ENCODE measurements at regions not wholly inside any gene's neighbourhood (a gene's known extent, or its start where the extent isn't known, plus 50 kb on each side); places are given as distances from the start of the nearest gene placed in this dataset.

DNA sequence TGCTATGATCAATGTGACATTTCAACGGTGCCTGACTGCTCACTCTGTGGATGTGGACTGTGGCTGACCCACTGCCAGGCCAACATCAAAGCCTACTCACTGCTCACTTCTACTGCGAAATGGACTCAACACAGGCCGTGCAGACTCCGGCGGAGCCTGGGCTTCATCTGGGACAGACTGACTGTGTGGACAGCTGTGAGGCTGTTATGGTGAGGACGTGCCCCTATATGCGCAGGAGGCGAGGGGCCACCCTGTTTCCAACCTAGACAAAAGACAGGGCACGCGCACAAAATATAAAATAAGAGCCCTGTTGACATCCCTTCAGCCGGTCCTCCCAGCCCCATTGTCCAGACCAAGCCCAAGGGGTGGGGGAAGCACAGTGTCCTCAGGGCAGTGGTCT is 514.4 kb upstream of the RAB6C start (continued):
- TF ChIP-seq, protein P1, sequence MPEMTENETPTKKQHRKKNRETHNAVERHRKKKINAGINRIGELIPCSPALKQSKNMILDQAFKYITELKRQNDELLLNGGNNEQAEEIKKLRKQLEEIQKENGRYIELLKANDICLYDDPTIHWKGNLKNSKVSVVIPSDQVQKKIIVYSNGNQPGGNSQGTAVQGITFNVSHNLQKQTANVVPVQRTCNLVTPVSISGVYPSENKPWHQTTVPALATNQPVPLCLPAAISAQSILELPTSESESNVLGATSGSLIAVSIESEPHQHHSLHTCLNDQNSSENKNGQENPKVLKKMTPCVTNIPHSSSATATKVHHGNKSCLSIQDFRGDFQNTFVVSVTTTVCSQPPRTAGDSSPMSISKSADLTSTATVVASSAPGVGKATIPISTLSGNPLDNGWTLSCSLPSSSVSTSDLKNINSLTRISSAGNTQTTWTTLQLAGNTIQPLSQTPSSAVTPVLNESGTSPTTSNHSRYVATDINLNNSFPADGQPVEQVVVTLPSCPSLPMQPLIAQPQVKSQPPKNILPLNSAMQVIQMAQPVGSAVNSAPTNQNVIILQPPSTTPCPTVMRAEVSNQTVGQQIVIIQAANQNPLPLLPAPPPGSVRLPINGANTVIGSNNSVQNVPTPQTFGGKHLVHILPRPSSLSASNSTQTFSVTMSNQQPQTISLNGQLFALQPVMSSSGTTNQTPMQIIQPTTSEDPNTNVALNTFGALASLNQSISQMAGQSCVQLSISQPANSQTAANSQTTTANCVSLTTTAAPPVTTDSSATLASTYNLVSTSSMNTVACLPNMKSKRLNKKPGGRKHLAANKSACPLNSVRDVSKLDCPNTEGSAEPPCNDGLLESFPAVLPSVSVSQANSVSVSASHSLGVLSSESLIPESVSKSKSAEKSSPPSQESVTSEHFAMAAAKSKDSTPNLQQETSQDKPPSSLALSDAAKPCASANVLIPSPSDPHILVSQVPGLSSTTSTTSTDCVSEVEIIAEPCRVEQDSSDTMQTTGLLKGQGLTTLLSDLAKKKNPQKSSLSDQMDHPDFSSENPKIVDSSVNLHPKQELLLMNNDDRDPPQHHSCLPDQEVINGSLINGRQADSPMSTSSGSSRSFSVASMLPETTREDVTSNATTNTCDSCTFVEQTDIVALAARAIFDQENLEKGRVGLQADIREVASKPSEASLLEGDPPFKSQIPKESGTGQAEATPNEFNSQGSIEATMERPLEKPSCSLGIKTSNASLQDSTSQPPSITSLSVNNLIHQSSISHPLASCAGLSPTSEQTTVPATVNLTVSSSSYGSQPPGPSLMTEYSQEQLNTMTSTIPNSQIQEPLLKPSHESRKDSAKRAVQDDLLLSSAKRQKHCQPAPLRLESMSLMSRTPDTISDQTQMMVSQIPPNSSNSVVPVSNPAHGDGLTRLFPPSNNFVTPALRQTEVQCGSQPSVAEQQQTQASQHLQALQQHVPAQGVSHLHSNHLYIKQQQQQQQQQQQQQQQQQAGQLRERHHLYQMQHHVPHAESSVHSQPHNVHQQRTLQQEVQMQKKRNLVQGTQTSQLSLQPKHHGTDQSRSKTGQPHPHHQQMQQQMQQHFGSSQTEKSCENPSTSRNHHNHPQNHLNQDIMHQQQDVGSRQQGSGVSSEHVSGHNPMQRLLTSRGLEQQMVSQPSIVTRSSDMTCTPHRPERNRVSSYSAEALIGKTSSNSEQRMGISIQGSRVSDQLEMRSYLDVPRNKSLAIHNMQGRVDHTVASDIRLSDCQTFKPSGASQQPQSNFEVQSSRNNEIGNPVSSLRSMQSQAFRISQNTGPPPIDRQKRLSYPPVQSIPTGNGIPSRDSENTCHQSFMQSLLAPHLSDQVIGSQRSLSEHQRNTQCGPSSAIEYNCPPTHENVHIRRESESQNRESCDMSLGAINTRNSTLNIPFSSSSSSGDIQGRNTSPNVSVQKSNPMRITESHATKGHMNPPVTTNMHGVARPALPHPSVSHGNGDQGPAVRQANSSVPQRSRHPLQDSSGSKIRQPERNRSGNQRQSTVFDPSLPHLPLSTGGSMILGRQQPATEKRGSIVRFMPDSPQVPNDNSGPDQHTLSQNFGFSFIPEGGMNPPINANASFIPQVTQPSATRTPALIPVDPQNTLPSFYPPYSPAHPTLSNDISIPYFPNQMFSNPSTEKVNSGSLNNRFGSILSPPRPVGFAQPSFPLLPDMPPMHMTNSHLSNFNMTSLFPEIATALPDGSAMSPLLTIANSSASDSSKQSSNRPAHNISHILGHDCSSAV (CRISPR knock-in tag; IDR thresholded peaks at IDR 0.05; ENCODE audit: borderline replicate concordance) = no peak
- TF ChIP-seq ZNF564 (CRISPR knock-in tag; IDR thresholded peaks at IDR 0.05) (no peak), XRCC5 (optimal IDR thresholded peaks at IDR 0.05; ENCODE audit: low read length) (no peak), BCLAF1 (IDR thresholded peaks at IDR 0.05) (no peak), PTBP1 (IDR thresholded peaks at IDR 0.05; ENCODE audit: low read depth, low read length, poor library complexity, severe bottlenecking) (no peak), ZNF816 (CRISPR knock-in tag; IDR thresholded peaks at IDR 0.05; ENCODE audit: borderline replicate concordance) (no peak)
- TF ChIP-seq, protein P2, sequence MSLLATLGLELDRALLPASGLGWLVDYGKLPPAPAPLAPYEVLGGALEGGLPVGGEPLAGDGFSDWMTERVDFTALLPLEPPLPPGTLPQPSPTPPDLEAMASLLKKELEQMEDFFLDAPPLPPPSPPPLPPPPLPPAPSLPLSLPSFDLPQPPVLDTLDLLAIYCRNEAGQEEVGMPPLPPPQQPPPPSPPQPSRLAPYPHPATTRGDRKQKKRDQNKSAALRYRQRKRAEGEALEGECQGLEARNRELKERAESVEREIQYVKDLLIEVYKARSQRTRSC (CRISPR knock-in tag; IDR thresholded peaks at IDR 0.05; ENCODE audit: low read depth) = no peak
